ENCODE measurements at regions not wholly inside any gene's neighbourhood (a gene's known extent, or its start where the extent isn't known, plus 50 kb on each side); places are given as distances from the start of the nearest gene placed in this dataset.

- no peak for DNase-seq
These were observed 180.4 kb downstream of the DLL1 start for GRCh38 chr6:170110201-170111140.

GRCh38 chr6:170108890-170109587, 181.8 kb downstream of the DLL1 start:
- no peak for DNase-seq

- DNase-seq, result no peak
These were observed 182.4 kb downstream of the DLL1 start for GRCh38 chr6:170108456-170108855.

GRCh38 chr6:170107606-170108222, 183.2 kb downstream of the DLL1 start:
- DNase-seq, result no peak

GRCh38 chr6:170106906-170107525, 183.9 kb downstream of the DLL1 start:
- DNase-seq, result no peak

- DNase-seq, result no peak
These were observed 188.0 kb downstream of the DLL1 start for GRCh38 chr6:170102582-170103481.

GRCh38 chr6:170102038-170102437, 188.8 kb downstream of the DLL1 start:
- DNase-seq, result no peak

- no peak for DNase-seq
These were observed 189.4 kb downstream of the DLL1 start for GRCh38 chr6:170101281-170102035.

- DNase-seq, result no peak
These were observed 190.8 kb downstream of the DLL1 start for GRCh38 chr6:170100046-170100445.

- no peak for DNase-seq
These were observed 191.5 kb downstream of the DLL1 start for GRCh38 chr6:170099387-170099786.

GRCh38 chr6:170098428-170099170, 192.3 kb downstream of the DLL1 start:
- no peak for DNase-seq

- no peak for DNase-seq
These were observed 193.1 kb downstream of the DLL1 start for GRCh38 chr6:170097505-170098427.

GRCh38 chr6:170096803-170097504, 193.9 kb downstream of the DLL1 start:
- DNase-seq, result no peak

GRCh38 chr6:170096191-170096802, 194.6 kb downstream of the DLL1 start:
- no peak for DNase-seq

GRCh38 chr6:170095273-170095981, 195.5 kb downstream of the DLL1 start:
- DNase-seq, result no peak

GRCh38 chr6:170094686-170095272, 196.1 kb downstream of the DLL1 start:
- no peak for DNase-seq
